CD4-positive, alpha-beta T cell treated with Interleukin-2 at 100 ng/mL for 4 hours (primary cell): ENCODE measurements at regions not wholly inside any gene's neighbourhood (a gene's known extent, or its start where the extent isn't known, plus 50 kb on each side); places are given as distances from the start of the nearest gene placed in this dataset.
"Not testable (repeated sequence)": the region's sequence is repeated elsewhere in the genome, so short reads cannot be mapped to it uniquely, and the experiment has no call there.

ENCODE experiments used
- DNase-seq: peaks from one replicate; pipeline ENCODE4 v3.0.0-alpha.2; 2020; ENCODE audit warnings: low spot score

GRCh38 chr12:7591531-7591930 is 74.2 kb downstream of the APOBEC1 start:
- DNase-seq: no peak

- DNase-seq: not testable (repeated sequence)
These were observed 75.6 kb downstream of the APOBEC1 start for GRCh38 chr12:7590085-7590484.

- peak; percentile 46 for DNase-seq
These were observed 76.9 kb downstream of the APOBEC1 start for GRCh38 chr12:7588742-7589329.

- DNase-seq: not testable (repeated sequence)
These were observed 80.6 kb upstream of the CD163 start for GRCh38 chr12:7584137-7584536.

- no peak for DNase-seq
These were observed 79.9 kb upstream of the CD163 start for GRCh38 chr12:7583471-7583870.

GRCh38 chr12:7582796-7583195 is 79.2 kb upstream of the CD163 start:
- DNase-seq: no peak

- DNase-seq: no peak
These were observed 78.0 kb upstream of the CD163 start for GRCh38 chr12:7581625-7582024.

- no peak for DNase-seq
These were observed 77.5 kb upstream of the CD163 start for GRCh38 chr12:7581046-7581445.

- DNase-seq: no peak
These were observed 67.7 kb upstream of the CD163 start for GRCh38 chr12:7571257-7571656.

- DNase-seq: no peak
These were observed 53.6 kb upstream of the CD163 start for GRCh38 chr12:7557227-7557626.

GRCh38 chr12:7555752-7556151 is 52.2 kb upstream of the CD163 start:
- DNase-seq: no peak

GRCh38 chr12:7554831-7555230 is 51.3 kb upstream of the CD163 start:
- not testable (repeated sequence) for DNase-seq
